ENCODE measurements at regions not wholly inside any gene's neighbourhood (a gene's known extent, or its start where the extent isn't known, plus 50 kb on each side); places are given as distances from the start of the nearest gene placed in this dataset.

GRCh38 chr22:23002612-23003180 is 67.6 kb upstream of the GNAZ start:
- no peak for DNase-seq
- H3K27ac Mint-ChIP-seq = no peak overlapping the region
- 100% methylated on average over 2 of the region's 2 CpGs for WGBS (ENCODE audit: insufficient coverage)
- peaks cover 12% of the 10 kb centered on the region for H3K36me3 Mint-ChIP-seq
- ATAC-seq = no peak
- Histone ChIP-seq H3K9me3 (ENCODE audit: control insufficient read depth, insufficient read depth, low read length) (no peaks in the 10 kb centered on the region), H3K27me3 (ENCODE audit: control insufficient read depth, insufficient read depth, low read length) (no peaks in the 10 kb centered on the region), H3K4me3 (ENCODE audit: low read length) (no peak overlapping the region), H3K36me3 (ENCODE audit: control insufficient read depth, insufficient read depth, low read length) (no peaks in the 10 kb centered on the region), H3K4me1 (ENCODE audit: control insufficient read depth, insufficient read depth, low read length) (no peaks in the 10 kb centered on the region), H3K27ac (ENCODE audit: low read length) (no peak overlapping the region)
- TF ChIP-seq CTCF (IDR thresholded peaks at IDR 0.05) = no peak
- intact Hi-C loops (cut with micrococcal nuclease) = no loop called here
- H3K4me1 Mint-ChIP-seq = no peaks in the 10 kb centered on the region
- H3K4me3 Mint-ChIP-seq = no peak overlapping the region
- H3K27me3 Mint-ChIP-seq (ENCODE audit: low read depth in 2 of 2) = peaks cover 31 to 71% of the 10 kb centered on the region in 2 donors
- H3K9me3 Mint-ChIP-seq = peaks cover 3 to 6% of the 10 kb centered on the region in 2 donors

- no peaks in the 10 kb centered on the region for H3K36me3 ChIP-seq (ENCODE audit: control insufficient read depth, insufficient read depth, low read length)
- no peaks in the 10 kb centered on the region for H3K36me3 Mint-ChIP-seq
- WGBS (ENCODE audit: insufficient coverage) = 93% methylated on average over 1 of the region's 1 CpG
Measured at GRCh38 chr22:23007823-23008222, 62.5 kb upstream of the GNAZ start.

GRCh38 chr22:23008896-23009295 is 61.4 kb upstream of the GNAZ start:
- Mint-ChIP-seq H3K4me1 (no peaks in the 10 kb centered on the region), H3K4me3 (no peak overlapping the region), H3K36me3 (no peaks in the 10 kb centered on the region), H3K9me3 (no peaks in the 10 kb centered on the region), H3K27me3 (ENCODE audit: low read depth in 2 of 2) (peaks cover 19% of the 10 kb centered on the region in 2 donors), H3K27ac (no peak overlapping the region)
- no peak overlapping the region for H3K27ac ChIP-seq (ENCODE audit: low read length)
- no peak for ATAC-seq
- 96% methylated on average over 2 of the region's 2 CpGs for WGBS (ENCODE audit: insufficient coverage)
- DNase-seq = no peak
- no peaks in the 10 kb centered on the region for H3K4me1 ChIP-seq (ENCODE audit: control insufficient read depth, insufficient read depth, low read length)
- no peaks in the 10 kb centered on the region for H3K36me3 ChIP-seq (ENCODE audit: control insufficient read depth, insufficient read depth, low read length)
- H3K27me3 ChIP-seq (ENCODE audit: control insufficient read depth, insufficient read depth, low read length) = no peaks in the 10 kb centered on the region
- TF ChIP-seq CTCF (IDR thresholded peaks at IDR 0.05) = no peak
- intact Hi-C loops (cut with micrococcal nuclease) = no loop called here
- H3K4me3 ChIP-seq (ENCODE audit: low read length) = no peak overlapping the region
- H3K9me3 ChIP-seq (ENCODE audit: control insufficient read depth, insufficient read depth, low read length) = no peaks in the 10 kb centered on the region

More at GRCh38 chr22:23007823-23008222, 62.5 kb upstream of the GNAZ start:
- DNase-seq (no peak), ATAC-seq (peak in 1 of 3 donors; percentile 30)
- no peaks in the 10 kb centered on the region for H3K4me1 ChIP-seq (ENCODE audit: control insufficient read depth, insufficient read depth, low read length)
- H3K9me3 Mint-ChIP-seq = no peaks in the 10 kb centered on the region
- TF ChIP-seq CTCF (IDR thresholded peaks at IDR 0.05) = no peak
- H3K4me3 ChIP-seq (ENCODE audit: low read length) = no peak overlapping the region
- H3K27me3 Mint-ChIP-seq (ENCODE audit: low read depth in 2 of 2) = peaks cover 22 to 30% of the 10 kb centered on the region in 2 donors
- H3K4me1 Mint-ChIP-seq = no peaks in the 10 kb centered on the region
- no peaks in the 10 kb centered on the region for H3K9me3 ChIP-seq (ENCODE audit: control insufficient read depth, insufficient read depth, low read length)
- H3K27me3 ChIP-seq (ENCODE audit: control insufficient read depth, insufficient read depth, low read length) = no peaks in the 10 kb centered on the region
- H3K4me3 Mint-ChIP-seq = no peak overlapping the region
- no peak overlapping the region for H3K27ac Mint-ChIP-seq
- intact Hi-C loops (cut with micrococcal nuclease) = no loop called here
- no peak overlapping the region for H3K27ac ChIP-seq (ENCODE audit: low read length)

Data from natural killer cell (primary cell).